ENCODE measurements at regions not wholly inside any gene's neighbourhood (a gene's known extent, or its start where the extent isn't known, plus 50 kb on each side); places are given as distances from the start of the nearest gene placed in this dataset.

DNA sequence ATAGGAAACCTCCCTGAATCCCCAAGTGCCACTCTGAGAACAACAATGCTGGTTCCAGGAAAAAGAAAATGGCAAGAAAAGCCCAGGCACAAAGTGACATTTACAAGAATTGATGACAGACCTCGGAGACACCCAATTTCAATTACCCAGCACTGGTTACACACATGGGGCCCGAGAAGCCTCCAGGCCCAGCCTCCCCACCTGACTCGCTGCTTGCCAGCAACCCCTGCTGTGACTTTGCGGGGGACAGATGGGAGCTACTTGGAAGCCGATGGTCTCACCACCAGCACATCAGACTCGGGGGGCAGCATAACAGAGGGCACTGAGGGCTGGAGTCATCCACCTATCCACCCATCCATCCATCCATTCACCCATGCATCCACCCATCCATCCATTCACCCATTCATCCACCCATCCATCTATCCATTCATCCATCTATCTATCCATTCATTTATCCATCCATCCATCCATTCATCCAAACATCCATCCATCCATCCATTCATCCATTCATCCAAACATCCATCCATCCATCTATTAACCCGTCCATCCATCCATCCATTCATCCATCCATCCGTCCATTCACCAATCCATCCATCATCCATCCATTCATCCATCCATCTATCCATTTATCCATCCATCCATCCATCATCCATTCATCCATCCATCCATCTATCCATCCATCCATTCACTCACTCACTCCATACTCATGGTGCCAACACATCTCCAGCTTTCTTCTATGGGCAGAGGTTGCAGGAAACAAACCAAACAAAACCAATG is 567.6 kb downstream of the BRD1 start:
- no peak overlapping the region for H3K4me2 ChIP-seq

More for the DNA sequence above, 567.6 kb downstream of the BRD1 start:
- Histone ChIP-seq H2AFZ (no peak overlapping the region), H3K36me3 (ENCODE audit: insufficient read depth) (peaks cover 3% of the 10 kb centered on the region; the same call in 1 of the 2 replicates), H3K27me3 (ENCODE audit: insufficient read depth) (no peaks in the 10 kb centered on the region), H4K20me1 (replicated peaks; ENCODE audit: insufficient read depth) (no peaks in the 10 kb centered on the region), H3K4me3 (no peak overlapping the region), H3K27ac (ENCODE audit: low read depth) (no peak overlapping the region), H3F3A (replicated peaks; ENCODE audit: low read depth) (no peaks in the 10 kb centered on the region), H3K9me2 (ENCODE audit: insufficient read depth) (no peaks in the 10 kb centered on the region), H3K79me2 (replicated peaks; ENCODE audit: insufficient read depth) (no peaks in the 10 kb centered on the region), H3K4me1 (ENCODE audit: insufficient read depth) (no peaks in the 10 kb centered on the region)
- DNase-seq (ENCODE audit: low spot score) (no peak), ATAC-seq (no peak)
- peaks cover 3% of the 10 kb centered on the region for H3K9me3 Mint-ChIP-seq
- no peaks in the 10 kb centered on the region; the same call in 1 of the 3 replicates for H3K4me1 Mint-ChIP-seq
- no peak overlapping the region for H3K27ac Mint-ChIP-seq
- TF ChIP-seq POLR2AphosphoS5 (IDR thresholded peaks at IDR 0.05; ENCODE audit: low read depth): no peak
- TF ChIP-seq JUNB (IDR thresholded peaks at IDR 0.05; ENCODE audit: unreplicated experiment): no peak
- TF ChIP-seq NANOG (IDR thresholded peaks at IDR 0.05; ENCODE audit: borderline replicate concordance): no peak
- TF ChIP-seq, protein P1, sequence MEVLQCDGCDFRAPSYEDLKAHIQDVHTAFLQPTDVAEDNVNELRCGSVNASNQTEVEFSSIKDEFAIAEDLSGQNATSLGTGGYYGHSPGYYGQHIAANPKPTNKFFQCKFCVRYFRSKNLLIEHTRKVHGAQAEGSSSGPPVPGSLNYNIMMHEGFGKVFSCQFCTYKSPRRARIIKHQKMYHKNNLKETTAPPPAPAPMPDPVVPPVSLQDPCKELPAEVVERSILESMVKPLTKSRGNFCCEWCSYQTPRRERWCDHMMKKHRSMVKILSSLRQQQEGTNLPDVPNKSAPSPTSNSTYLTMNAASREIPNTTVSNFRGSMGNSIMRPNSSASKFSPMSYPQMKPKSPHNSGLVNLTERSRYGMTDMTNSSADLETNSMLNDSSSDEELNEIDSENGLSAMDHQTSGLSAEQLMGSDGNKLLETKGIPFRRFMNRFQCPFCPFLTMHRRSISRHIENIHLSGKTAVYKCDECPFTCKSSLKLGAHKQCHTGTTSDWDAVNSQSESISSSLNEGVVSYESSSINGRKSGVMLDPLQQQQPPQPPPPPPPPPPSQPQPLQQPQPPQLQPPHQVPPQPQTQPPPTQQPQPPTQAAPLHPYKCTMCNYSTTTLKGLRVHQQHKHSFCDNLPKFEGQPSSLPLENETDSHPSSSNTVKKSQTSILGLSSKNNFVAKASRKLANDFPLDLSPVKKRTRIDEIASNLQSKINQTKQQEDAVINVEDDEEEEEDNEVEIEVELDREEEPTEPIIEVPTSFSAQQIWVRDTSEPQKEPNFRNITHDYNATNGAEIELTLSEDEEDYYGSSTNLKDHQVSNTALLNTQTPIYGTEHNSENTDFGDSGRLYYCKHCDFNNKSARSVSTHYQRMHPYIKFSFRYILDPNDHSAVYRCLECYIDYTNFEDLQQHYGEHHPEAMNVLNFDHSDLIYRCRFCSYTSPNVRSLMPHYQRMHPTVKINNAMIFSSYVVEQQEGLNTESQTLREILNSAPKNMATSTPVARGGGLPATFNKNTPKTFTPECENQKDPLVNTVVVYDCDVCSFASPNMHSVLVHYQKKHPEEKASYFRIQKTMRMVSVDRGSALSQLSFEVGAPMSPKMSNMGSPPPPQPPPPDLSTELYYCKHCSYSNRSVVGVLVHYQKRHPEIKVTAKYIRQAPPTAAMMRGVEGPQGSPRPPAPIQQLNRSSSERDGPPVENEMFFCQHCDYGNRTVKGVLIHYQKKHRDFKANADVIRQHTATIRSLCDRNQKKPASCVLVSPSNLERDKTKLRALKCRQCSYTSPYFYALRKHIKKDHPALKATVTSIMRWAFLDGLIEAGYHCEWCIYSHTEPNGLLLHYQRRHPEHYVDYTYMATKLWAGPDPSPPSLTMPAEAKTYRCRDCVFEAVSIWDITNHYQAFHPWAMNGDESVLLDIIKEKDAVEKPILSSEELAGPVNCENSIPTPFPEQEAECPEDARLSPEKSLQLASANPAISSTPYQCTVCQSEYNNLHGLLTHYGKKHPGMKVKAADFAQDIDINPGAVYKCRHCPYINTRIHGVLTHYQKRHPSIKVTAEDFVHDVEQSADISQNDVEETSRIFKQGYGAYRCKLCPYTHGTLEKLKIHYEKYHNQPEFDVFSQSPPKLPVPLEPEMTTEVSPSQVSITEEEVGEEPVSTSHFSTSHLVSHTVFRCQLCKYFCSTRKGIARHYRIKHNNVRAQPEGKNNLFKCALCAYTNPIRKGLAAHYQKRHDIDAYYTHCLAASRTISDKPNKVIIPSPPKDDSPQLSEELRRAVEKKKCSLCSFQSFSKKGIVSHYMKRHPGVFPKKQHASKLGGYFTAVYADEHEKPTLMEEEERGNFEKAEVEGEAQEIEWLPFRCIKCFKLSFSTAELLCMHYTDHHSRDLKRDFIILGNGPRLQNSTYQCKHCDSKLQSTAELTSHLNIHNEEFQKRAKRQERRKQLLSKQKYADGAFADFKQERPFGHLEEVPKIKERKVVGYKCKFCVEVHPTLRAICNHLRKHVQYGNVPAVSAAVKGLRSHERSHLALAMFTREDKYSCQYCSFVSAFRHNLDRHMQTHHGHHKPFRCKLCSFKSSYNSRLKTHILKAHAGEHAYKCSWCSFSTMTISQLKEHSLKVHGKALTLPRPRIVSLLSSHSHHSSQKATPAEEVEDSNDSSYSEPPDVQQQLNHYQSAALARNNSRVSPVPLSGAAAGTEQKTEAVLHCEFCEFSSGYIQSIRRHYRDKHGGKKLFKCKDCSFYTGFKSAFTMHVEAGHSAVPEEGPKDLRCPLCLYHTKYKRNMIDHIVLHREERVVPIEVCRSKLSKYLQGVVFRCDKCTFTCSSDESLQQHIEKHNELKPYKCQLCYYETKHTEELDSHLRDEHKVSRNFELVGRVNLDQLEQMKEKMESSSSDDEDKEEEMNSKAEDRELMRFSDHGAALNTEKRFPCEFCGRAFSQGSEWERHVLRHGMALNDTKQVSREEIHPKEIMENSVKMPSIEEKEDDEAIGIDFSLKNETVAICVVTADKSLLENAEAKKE (CRISPR knock-in tag; IDR thresholded peaks at IDR 0.05): no peak
- no peak for TF ChIP-seq ZNF114 (CRISPR knock-in tag; IDR thresholded peaks at IDR 0.05)
- TF ChIP-seq, protein P2, sequence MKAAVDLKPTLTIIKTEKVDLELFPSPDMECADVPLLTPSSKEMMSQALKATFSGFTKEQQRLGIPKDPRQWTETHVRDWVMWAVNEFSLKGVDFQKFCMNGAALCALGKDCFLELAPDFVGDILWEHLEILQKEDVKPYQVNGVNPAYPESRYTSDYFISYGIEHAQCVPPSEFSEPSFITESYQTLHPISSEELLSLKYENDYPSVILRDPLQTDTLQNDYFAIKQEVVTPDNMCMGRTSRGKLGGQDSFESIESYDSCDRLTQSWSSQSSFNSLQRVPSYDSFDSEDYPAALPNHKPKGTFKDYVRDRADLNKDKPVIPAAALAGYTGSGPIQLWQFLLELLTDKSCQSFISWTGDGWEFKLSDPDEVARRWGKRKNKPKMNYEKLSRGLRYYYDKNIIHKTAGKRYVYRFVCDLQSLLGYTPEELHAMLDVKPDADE (IDR thresholded peaks at IDR 0.05): no peak
- TF ChIP-seq, protein P3, sequence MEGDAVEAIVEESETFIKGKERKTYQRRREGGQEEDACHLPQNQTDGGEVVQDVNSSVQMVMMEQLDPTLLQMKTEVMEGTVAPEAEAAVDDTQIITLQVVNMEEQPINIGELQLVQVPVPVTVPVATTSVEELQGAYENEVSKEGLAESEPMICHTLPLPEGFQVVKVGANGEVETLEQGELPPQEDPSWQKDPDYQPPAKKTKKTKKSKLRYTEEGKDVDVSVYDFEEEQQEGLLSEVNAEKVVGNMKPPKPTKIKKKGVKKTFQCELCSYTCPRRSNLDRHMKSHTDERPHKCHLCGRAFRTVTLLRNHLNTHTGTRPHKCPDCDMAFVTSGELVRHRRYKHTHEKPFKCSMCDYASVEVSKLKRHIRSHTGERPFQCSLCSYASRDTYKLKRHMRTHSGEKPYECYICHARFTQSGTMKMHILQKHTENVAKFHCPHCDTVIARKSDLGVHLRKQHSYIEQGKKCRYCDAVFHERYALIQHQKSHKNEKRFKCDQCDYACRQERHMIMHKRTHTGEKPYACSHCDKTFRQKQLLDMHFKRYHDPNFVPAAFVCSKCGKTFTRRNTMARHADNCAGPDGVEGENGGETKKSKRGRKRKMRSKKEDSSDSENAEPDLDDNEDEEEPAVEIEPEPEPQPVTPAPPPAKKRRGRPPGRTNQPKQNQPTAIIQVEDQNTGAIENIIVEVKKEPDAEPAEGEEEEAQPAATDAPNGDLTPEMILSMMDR (conservative IDR thresholded peaks at IDR 0.05; ENCODE audit: low read depth in 2 of 2): no peak
- TF ChIP-seq CREB1 (CRISPR knock-in tag; IDR thresholded peaks at IDR 0.05; ENCODE audit: low read depth): no peak
- no peak for TF ChIP-seq EZH2 (IDR thresholded peaks at IDR 0.05; ENCODE audit: low read depth, unreplicated experiment)
- no peak for TF ChIP-seq STAT1 (IDR thresholded peaks at IDR 0.05; ENCODE audit: unreplicated experiment)
- no peak for TF ChIP-seq EZH2phosphoT487 (IDR thresholded peaks at IDR 0.05; ENCODE audit: unreplicated experiment)
- peaks cover under 1% of the 10 kb centered on the region; the same call in 2 of the 3 replicates for H3K36me3 Mint-ChIP-seq (ENCODE audit: low read depth)
- peaks cover 13% of the 10 kb centered on the region for H3K27me3 Mint-ChIP-seq (ENCODE audit: insufficient read depth, low read depth, poor library complexity)
- no peak overlapping the region for H3K4me3 Mint-ChIP-seq

Measured in GM23338 (cell line).